GM18870 (cell line): ENCODE measurements at regions not wholly inside any gene's neighbourhood (a gene's known extent, or its start where the extent isn't known, plus 50 kb on each side); places are given as distances from the start of the nearest gene placed in this dataset.

Experiments
- ATAC-seq: cut with Tn5 transposase; IDR thresholded peaks from one replicate; pipeline ENCODE4 v1.9.1; 2021; ENCODE audit warnings: moderate library complexity; ENCODE audit not compliant: unreplicated experiment

DNA sequence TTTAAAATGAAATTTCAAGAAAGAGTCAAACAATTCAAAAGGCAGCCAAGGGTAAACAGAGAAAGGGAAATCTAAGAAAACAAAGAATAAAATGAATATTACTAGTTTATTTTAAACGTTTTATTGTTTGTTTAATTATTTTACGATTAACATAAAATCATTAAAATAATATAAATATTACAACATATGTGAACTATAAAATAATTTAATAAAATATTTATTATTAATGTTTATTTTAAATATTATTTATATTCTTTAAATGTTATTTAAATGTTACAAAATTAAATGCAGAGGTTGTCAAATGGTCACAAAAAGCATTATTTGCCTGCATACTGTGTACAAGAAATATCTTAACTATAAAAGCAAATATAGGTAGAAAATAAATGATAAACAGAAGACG, 786.7 kb upstream of the GHITM start:
- no peak for ATAC-seq

GRCh38 chr10:83354456-83354855, 784.9 kb upstream of the GHITM start:
- no peak for ATAC-seq

DNA sequence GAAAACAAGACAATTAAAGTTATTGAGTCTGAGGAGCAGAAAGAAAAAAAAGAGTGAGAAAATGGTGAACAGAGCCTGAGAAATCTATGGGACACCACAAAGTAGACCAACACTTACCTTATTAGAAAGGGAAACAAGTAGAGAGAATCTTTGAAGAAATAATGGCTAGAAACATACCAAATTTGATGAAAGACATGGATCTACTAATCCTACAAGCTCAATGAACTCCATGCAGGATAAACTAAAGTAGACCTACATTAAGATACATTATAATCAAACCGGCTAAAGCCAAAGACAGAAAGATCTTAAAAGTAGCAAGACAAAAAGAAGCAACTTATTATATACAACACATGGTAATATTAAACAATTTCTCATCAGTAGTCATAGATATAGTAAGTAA, 782.3 kb upstream of the GHITM start:
- no peak for ATAC-seq

DNA sequence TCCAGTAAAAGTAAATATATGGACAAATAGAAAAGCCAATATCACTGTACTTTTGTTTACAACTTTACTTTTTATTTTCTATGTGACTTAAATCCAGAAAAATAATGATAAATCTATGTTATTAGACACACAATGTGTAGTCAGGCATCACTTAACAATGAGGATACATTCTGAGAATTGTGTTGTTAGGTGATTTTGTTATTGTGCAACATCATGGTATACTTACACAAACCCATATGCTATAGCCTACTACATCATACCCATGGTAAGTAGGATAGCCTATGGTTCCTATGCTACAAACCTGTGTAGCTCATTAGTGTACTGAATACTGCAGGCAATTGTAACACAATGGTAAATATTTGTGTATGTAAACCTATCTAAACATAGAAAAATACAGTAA, 781.7 kb upstream of the GHITM start:
- no peak for ATAC-seq

GRCh38 chr10:83367036-83367435, 772.3 kb upstream of the GHITM start:
- ATAC-seq: no peak

DNA sequence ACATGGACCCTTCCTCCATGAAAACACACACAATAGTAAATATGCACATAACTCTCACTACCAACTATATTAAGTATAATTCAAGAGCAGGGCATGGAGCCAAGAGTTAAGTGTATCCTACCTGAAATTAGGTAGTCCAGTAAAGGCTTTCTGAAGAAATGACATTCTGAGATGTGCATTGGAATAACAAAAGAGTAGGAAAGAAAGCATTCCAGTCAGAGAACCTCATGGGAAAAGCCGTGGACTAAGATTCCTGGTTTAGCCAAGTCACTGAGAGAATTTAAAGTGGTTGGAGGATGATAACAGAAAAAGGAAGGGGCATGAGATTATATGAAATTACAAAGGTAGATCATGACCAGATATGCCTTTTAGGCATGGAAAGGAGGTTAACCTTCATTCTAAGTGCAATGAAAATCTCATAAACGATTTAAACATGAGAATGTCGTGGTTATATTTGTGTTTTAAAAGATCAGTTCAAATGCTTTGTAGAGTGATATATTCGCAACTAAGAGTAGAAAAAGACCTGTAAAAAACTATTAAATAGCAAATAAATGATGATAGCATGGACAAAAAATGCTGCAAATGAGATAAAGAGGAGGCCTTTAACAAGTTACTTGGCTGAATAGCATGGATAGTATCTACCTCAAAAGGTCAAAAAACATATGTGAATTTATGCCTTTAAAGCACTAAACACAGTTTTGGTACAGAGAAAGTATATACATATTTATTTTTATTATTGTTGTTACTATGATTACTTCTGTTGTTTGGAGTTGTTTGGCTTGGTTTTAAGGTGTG, 767.4 kb upstream of the GHITM start:
- no peak for ATAC-seq

- no peak for ATAC-seq
Measured at GRCh38 chr10:83372646-83373045, 766.7 kb upstream of the GHITM start.

DNA sequence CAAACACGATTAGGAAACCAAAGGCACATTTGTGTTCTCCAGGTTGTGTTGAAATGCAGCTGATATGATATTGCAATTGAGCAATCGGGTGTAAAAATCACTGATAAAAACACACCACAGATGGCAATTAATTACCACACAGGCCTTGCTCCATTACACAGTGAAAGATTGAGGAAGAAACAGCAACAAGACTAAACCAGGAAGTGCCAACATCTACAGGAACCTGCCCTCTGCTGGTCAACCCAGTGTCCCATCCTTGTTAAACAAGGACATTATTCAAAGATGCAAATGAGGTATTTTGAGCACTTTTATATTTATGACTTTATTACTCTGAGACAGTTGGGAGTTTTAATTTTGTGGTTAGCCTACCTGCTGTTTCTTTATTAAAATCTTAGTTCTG, 765.6 kb upstream of the GHITM start:
- no peak for ATAC-seq

- ATAC-seq: no peak
Measured at GRCh38 chr10:83374741-83375140, 764.6 kb upstream of the GHITM start.

GRCh38 chr10:83375274-83375673, 764.0 kb upstream of the GHITM start:
- no peak for ATAC-seq

DNA sequence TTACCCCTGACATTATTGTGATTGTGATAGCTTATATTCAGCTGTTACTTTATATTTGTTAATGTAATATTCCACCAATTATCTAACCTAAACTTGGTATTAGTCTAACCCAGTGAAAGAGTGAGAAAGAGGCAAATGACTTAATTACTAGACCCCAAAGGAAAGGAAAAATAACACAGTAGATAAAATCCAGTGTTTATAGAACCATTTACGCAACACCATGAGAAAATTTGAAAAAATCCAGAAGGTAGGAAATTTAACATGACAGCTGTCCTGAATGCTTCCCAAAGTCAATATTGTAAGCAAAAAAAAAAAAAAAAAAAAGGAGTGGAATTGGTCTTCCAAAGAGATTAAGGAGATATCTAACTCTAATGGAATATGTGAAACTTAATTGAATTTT, 741.5 kb upstream of the GHITM start:
- ATAC-seq: no peak

GRCh38 chr10:83410570-83410969, 728.7 kb upstream of the GHITM start:
- no peak for ATAC-seq

- no peak for ATAC-seq
Measured at GRCh38 chr10:83425306-83425705, 714.0 kb upstream of the GHITM start.

- no peak for ATAC-seq
Measured at GRCh38 chr10:83427101-83427500, 712.2 kb upstream of the GHITM start.

- no peak for ATAC-seq
Measured at GRCh38 chr10:83432261-83433045, 706.9 kb upstream of the GHITM start.

DNA sequence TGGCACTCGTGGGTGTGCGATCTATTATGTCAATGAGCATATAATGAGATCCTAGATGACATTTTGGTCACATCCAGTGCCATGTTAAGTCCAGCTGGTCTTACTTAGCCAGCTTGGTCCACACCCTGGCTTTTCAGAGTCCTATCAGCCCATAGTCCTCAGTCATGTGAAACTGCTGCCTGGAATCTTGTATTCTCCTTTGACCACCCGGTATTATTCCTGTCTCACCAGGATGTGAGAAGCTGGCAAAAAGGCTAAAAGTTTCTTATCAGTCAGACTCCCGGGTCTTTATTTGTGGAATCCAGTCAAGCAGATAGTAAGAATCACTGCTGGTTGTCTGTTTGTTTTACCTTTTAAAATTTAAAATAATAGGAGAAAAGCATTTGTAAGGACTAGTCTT, 705.6 kb upstream of the GHITM start:
- no peak for ATAC-seq

DNA sequence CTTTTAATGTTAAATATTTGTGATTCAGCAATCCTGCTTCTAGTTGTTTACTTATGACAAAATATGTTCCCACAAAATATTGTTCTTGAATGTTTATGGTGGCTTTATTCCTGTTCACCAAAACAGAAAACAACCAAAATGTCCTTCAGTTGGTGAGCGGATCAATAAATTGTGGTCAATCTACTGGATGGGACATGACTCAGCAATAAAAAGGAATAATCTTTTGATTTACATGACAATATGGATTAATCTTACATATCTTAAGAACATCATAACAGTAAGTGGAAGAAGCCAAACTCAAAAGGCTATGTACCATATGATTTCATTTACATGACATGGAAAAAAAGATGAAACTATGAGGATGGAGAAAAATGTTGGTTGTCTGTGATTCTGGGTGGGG, 691.3 kb upstream of the GHITM start:
- no peak for ATAC-seq

- no peak for ATAC-seq
Measured at GRCh38 chr10:83458611-83459010, 680.7 kb upstream of the GHITM start.

- no peak for ATAC-seq
Measured at GRCh38 chr10:83459124-83459523, 680.2 kb upstream of the GHITM start.

GRCh38 chr10:83469728-83470331, 669.5 kb upstream of the GHITM start:
- no peak for ATAC-seq

DNA sequence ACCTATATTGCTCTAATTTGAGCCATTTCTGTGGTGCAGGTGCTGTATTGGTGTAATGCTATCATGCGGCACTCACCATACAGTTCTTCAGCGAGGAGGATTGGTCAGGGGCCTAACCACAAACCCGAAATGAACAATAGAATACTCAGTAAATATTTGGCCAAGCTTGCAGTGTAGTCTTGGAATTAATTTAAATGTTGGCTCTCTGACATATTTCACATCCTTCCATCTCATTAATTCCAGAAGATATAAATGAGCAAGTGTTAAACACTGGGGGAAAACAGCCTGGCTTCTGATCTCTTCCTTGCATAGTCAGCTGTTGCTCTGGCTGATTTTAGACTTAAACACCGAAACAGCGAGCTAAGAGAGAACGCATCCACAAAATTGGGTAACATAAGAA, 663.1 kb upstream of the GHITM start:
- ATAC-seq: no peak

DNA sequence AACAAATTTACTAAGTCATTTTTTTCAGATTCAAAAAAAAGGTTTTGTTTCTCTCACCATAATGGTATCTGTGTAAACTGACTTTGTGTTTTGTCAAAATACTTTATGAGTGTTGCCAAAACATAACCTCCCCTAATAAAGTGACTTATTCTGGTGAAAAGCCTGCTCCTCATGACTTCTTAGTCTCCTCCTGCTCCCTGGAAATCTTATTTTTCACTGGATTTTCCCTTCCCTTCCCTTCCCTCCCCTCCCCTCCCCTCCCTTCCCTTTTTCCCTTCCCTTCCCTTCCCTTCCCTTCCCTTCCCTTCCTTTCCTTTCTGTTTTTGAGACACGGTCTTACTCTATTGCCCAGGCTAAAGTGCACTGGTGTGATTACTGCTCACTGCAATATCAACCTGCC, 650.1 kb upstream of the GHITM start:
- no peak for ATAC-seq
